Vagina (tissue), 2 donors: ENCODE measurements at regions not wholly inside any gene's neighbourhood (a gene's known extent, or its start where the extent isn't known, plus 50 kb on each side); places are given as distances from the start of the nearest gene placed in this dataset.
A peak's percentile ranks its signal among the peaks of the same experiment; 100 is the strongest.
"Not testable (repeated sequence)": the region's sequence is repeated elsewhere in the genome, so short reads cannot be mapped to it uniquely, and the experiment has no call there.

Source experiments
- DNase-seq, 2 donors: peaks; one replicate each; pipeline ENCODE4 v3.0.0-alpha.2; 2017; ENCODE audit errors: extremely low spot score in 2 of 2
- H3K27ac ChIP-seq: fragments of 200-600 bp; sonication (generic); one replicate; pipeline ENCODE4 v1.5.1; 2019
- H3K27me3 ChIP-seq: fragments of 200-600 bp; sonication (generic); one replicate; pipeline ENCODE4 v1.5.1; 2019
- H3K36me3 ChIP-seq, 2 donors: fragments of 200-600 bp; sonication (generic); one replicate each; pipeline ENCODE4 v1.5.1; 2017 to 2019
- H3K4me1 ChIP-seq: fragments of 200-600 bp; sonication (generic); one replicate; pipeline ENCODE4 v1.5.1; 2019
- H3K4me3 ChIP-seq, 2 donors: fragments of 200-600 bp; sonication (generic); 1 replicate in 1 of 2; 2 replicates in 1 of 2; pipeline ENCODE4 v1.5.1; 2016 to 2019
- H3K9me3 ChIP-seq: fragments of 200-600 bp; sonication (generic); one replicate; pipeline ENCODE4 v1.5.1; 2019
- CTCF ChIP-seq, 3 experiments: fragments of 450-650 bp in 2 of 3; fragments of 200-600 bp in 1 of 3; sonication (generic) in 1 of 3; IDR thresholded peaks; one replicate each; pipeline ENCODE4 v1.5.1; 2017 to 2019; ENCODE audit warnings: antibody characterized with exemption in 3 of 3, mild to moderate bottlenecking in 2 of 3, moderate library complexity in 2 of 3
- POLR2A ChIP-seq, 2 donors: fragments of 450-650 bp; IDR thresholded peaks; one replicate each; pipeline ENCODE4 v1.6.1; 2017; ENCODE audit warnings: antibody characterized with exemption in 2 of 2, mild to moderate bottlenecking in 2 of 2, moderate library complexity in 2 of 2
- POLR2AphosphoS5 ChIP-seq, 2 donors: sonication (generic); formaldehyde crosslinking; IDR thresholded peaks; one replicate each; pipeline ENCODE4 v1.9.0; 2017; ENCODE audit warnings: antibody characterized with exemption in 2 of 2, mild to moderate bottlenecking in 2 of 2, low read depth in 1 of 2; ENCODE audit not compliant: insufficient read depth in 1 of 2
- intact Hi-C: fragments of 100-400 bp; cut with DNase I; formaldehyde crosslinking; loops from one replicate; pipeline ENCODE4 v1.15.1; 2023

- Histone ChIP-seq H3K9me3 (no peaks in the 10 kb centered on the region), H3K27me3 (no peaks in the 10 kb centered on the region), H3K4me3 (no peak overlapping the region), H3K36me3 (no peaks in the 10 kb centered on the region), H3K4me1 (no peaks in the 10 kb centered on the region), H3K27ac (no peak overlapping the region)
- TF ChIP-seq CTCF (IDR thresholded peaks at IDR 0.05): no peak
- TF ChIP-seq POLR2A (IDR thresholded peaks at IDR 0.05): no peak
- no peak for TF ChIP-seq POLR2AphosphoS5 (IDR thresholded peaks at IDR 0.05; ENCODE audit: insufficient read depth in 1 of 2, low read depth in 1 of 2)
- no peak for DNase-seq
- intact Hi-C loops: no loop called here
Observed at GRCh38 chr7:136441835-136442234, 426.6 kb upstream of the CHRM2 start.

GRCh38 chr7:136431736-136432135 lies 436.7 kb upstream of the CHRM2 start:
- intact Hi-C loops: loop anchor here (10.0 kb wide), 1 partner anchor 63 kb away; no protein-coding TSS in a partner anchor
- not testable (repeated sequence) for DNase-seq, H3K27me3 ChIP-seq, H3K4me3 ChIP-seq, H3K36me3 ChIP-seq, H3K4me1 ChIP-seq, H3K27ac ChIP-seq, H3K9me3 ChIP-seq

GRCh38 chr7:136424058-136424457 lies 444.4 kb upstream of the CHRM2 start:
- H3K27ac ChIP-seq: no peak overlapping the region

GRCh38 chr7:136419740-136420139 lies 442.6 kb upstream of the MTPN start:
- intact Hi-C loops, H3K9me3 ChIP-seq, H3K27ac ChIP-seq, H3K4me3 ChIP-seq, H3K36me3 ChIP-seq, H3K27me3 ChIP-seq, DNase-seq, H3K4me1 ChIP-seq: not testable (repeated sequence)

More at GRCh38 chr7:136424058-136424457, 444.4 kb upstream of the CHRM2 start:
- no peak for TF ChIP-seq POLR2A (IDR thresholded peaks at IDR 0.05)
- intact Hi-C loops: no loop called here
- Histone ChIP-seq H3K36me3 (no peaks in the 10 kb centered on the region), H3K4me1 (no peaks in the 10 kb centered on the region), H3K4me3 (no peak overlapping the region), H3K9me3 (no peaks in the 10 kb centered on the region), H3K27me3 (no peaks in the 10 kb centered on the region)
- no peak for DNase-seq

GRCh38 chr7:136412952-136413351 lies 435.8 kb upstream of the MTPN start:
- no peak for DNase-seq
- Histone ChIP-seq H3K4me1 (no peaks in the 10 kb centered on the region), H3K27me3 (no peaks in the 10 kb centered on the region), H3K4me3 (no peak overlapping the region), H3K9me3 (no peaks in the 10 kb centered on the region), H3K27ac (no peak overlapping the region), H3K36me3 (no peaks in the 10 kb centered on the region)
- intact Hi-C loops: no loop called here
- TF ChIP-seq CTCF (IDR thresholded peaks at IDR 0.05) (no peak), POLR2AphosphoS5 (IDR thresholded peaks at IDR 0.05; ENCODE audit: insufficient read depth in 1 of 2, low read depth in 1 of 2) (no peak), POLR2A (IDR thresholded peaks at IDR 0.05) (no peak)

- Histone ChIP-seq H3K4me1 (no peaks in the 10 kb centered on the region), H3K27me3 (no peaks in the 10 kb centered on the region), H3K27ac (no peak overlapping the region), H3K4me3 (no peak overlapping the region), H3K36me3 (no peaks in the 10 kb centered on the region), H3K9me3 (no peaks in the 10 kb centered on the region)
- no peak for DNase-seq
- intact Hi-C loops: no loop called here
- TF ChIP-seq POLR2AphosphoS5 (IDR thresholded peaks at IDR 0.05; ENCODE audit: insufficient read depth in 1 of 2, low read depth in 1 of 2): no peak
- TF ChIP-seq CTCF (IDR thresholded peaks at IDR 0.05): peak; percentile 6 to 49 (median 37)
Observed at GRCh38 chr7:136405931-136406777, 429.0 kb upstream of the MTPN start.
